Hippocampal formation (tissue), 2 donors: ENCODE measurements at regions not wholly inside any gene's neighbourhood (a gene's known extent, or its start where the extent isn't known, plus 50 kb on each side); places are given as distances from the start of the nearest gene placed in this dataset.

Experiments used
- DNase-seq, 2 donors: peaks; one replicate each; lab custom pipeline; 2025; lab: John Stamatoyannopoulos, UW

GRCh38 chr3:116929505-116930222 lies 220.1 kb downstream of the TUSC7 start:
- no peak for DNase-seq

- DNase-seq = no peak
These were observed 221.2 kb downstream of the TUSC7 start for GRCh38 chr3:116930786-116931185.

GRCh38 chr3:116939091-116939490 lies 229.5 kb downstream of the TUSC7 start:
- DNase-seq = no peak

DNA sequence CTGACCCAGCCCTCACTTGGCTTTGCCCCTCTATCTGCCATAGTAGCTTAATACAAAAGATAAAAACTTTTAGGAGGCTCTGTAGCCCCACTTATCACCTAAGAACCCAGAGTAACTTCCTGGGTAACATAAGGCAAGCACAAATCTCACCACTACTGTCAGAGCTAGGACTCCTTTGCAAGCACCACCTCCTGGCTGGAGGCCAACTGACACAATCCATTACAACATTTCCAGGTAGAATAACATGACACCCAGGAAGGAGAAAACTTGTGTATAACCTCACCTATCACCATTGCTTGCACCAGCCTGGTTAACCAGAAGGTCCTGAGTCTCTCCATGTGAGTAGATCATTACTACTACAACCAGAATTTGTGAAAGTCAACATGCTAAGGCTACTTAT lies 230.0 kb downstream of the TUSC7 start:
- no peak for DNase-seq

- no peak for DNase-seq
These were observed 231.1 kb downstream of the TUSC7 start for GRCh38 chr3:116940719-116941118.

GRCh38 chr3:116946376-116946775 lies 236.8 kb downstream of the TUSC7 start:
- no peak for DNase-seq

DNA sequence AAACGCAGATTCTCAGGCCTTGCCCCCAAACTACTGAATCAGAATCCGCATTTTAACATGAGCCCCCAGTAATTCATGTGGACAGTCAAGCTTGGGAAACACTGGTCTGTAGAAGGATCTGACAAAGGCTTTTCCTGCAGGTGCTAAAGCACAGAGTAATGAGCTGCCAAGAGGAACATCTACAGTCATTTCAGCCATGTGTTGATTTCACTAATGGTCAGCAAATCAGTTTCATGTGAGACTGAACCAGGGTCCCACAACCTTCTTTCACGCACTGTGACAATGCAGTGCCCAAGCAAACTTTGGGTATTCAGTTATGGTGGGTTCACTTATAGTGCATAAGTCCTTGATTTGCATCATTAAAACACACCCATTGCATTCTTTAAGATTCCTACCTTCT lies 237.6 kb downstream of the TUSC7 start:
- DNase-seq = no peak

DNA sequence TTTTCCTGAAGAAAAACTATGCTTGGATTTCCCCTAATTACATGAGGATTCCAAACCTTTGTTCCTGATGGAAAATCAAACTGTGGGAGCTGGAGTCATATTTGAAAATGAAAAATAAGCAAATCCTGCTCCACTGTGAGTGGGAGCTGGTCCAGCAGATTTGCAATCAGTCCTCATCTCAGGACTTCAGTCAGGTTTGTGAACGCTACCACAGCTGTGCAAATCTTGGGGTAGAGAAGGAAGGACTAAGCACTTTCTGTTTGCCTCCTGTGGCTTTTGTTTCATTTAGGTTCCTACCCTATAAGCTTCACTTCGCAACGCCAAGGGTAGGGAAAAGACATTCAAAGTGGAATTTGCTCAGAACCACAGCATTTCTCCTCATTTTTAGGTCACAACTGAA lies 238.2 kb downstream of the TUSC7 start:
- no peak for DNase-seq

- peak in 1 of 2 donors; percentile 11 for DNase-seq
These were observed 240.9 kb downstream of the TUSC7 start for GRCh38 chr3:116950301-116951055.

GRCh38 chr3:116951610-116952009 lies 242.0 kb downstream of the TUSC7 start:
- peak in 1 of 2 donors; percentile 23 for DNase-seq

GRCh38 chr3:116958291-116958690 lies 248.7 kb downstream of the TUSC7 start:
- no peak for DNase-seq

- no peak for DNase-seq
These were observed 251.5 kb downstream of the TUSC7 start for GRCh38 chr3:116961106-116961505.

DNA sequence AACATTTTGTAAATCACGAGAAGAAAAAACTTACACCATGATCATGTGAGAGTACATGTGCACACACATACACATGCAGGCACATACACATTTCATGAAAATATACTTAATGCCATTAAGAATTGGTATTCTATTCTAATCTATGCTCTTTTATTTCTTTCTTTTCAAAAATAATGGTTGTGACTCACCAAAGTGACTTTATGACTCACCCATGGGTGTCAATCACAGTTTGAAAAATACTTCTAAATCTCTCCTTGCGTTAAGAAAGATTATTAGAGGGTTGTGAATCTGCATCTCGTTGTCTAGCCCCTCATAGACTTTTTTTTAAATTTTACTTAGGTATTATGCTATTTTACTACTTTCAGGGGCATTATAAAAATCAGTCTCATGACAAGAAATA lies 254.2 kb downstream of the TUSC7 start:
- no peak for DNase-seq

DNA sequence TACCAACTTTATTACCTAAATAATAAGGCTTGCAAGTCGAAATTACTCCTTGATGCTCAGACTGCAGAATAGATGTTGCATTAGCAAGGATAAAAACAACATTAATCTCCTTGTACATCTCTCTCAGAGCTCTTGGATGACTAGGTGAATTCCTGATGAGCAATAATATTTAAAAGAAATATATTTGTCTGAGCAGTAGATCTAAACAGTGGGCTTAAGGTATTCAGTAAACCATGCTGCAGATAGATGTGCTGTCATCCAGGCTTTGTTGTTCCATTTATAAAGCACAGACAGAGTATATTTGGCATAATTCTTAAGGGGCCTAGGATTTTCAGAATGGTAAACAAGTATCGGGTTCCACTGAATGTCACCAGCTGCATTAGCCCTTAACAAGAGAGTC lies 257.1 kb downstream of the TUSC7 start:
- no peak for DNase-seq

DNA sequence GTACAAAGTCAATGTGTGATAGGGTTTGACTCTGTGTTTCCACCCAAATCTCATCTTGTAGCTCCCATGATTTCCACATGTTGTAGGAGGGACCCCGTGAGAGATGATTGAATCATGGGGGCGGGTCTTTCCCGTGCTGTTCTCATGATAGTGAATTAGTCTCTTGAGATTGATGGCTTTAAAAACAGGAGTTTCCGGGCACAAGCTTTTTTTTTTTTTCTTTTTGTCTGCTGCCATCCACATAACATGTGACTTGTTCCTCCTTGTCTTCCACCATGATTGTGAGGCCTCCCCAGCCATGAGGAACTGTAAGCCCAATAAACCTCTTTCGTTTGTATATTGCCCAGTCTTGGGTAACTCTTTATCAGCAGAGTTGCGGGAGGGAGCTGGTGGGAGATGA lies 259.6 kb downstream of the TUSC7 start:
- DNase-seq = no peak

GRCh38 chr3:116969646-116970045 lies 260.1 kb downstream of the TUSC7 start:
- no peak for DNase-seq

- DNase-seq = no peak
These were observed 262.0 kb downstream of the TUSC7 start for GRCh38 chr3:116971531-116971930.

DNA sequence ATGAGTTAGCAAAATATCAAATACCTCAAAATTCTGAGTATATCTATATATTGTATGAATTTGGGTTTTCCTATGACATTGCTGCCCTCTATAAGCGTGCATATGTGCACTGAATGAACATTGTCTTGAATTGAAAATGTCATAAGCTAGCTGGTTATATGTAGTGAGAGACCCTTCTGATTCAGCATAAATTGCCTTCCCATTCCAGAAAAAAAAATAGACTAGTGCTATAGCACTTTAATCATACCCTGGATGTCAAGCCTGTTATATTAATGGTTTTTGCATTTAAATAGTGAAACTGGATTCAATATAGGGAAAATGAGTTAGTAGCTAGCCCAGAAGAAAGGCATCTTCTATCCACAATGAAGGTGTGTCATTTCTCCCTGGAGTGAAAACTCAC lies 265.1 kb downstream of the TUSC7 start:
- DNase-seq = no peak

DNA sequence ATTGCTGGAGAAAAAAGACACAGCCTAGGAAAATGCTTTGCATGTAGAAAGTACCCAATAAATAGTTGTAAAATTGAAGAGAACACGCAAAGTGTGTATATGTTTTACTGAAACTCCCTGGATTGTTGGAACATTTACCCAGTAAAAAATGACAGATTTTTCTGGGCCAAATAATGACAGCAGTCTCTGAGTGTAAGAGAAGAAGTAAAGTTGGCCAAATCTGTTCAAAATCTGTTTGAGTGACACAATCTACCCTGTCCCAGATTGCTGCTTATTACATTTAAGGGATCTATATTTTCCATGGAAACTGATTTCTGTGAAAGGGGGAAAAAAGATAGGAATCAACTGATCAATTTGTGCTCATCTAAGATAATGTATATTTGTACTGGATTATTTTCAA lies 267.9 kb downstream of the TUSC7 start:
- DNase-seq = no peak

GRCh38 chr3:116980099-116980498 lies 270.5 kb downstream of the TUSC7 start:
- no peak for DNase-seq

DNA sequence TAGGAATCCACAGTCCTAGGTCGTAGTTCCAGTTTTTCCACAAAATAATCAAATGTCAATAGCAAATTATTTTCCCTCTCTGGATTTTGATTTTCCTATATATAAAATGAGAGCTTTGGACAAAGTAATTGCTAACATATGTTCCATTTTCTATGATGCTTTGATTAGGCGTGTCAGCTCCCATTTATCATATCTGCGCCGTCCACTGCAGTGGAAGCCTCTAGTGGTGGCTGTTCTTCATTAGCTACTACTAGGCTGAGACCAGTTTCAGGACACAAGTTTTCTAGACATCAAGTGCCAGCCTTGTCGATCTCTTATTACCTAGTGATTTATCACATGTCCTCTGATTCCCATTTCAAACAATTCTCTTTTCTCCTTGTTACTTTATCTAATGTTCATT lies 271.5 kb downstream of the TUSC7 start:
- DNase-seq = no peak

- DNase-seq = no peak
These were observed 274.7 kb downstream of the TUSC7 start for GRCh38 chr3:116984301-116984700.

DNA sequence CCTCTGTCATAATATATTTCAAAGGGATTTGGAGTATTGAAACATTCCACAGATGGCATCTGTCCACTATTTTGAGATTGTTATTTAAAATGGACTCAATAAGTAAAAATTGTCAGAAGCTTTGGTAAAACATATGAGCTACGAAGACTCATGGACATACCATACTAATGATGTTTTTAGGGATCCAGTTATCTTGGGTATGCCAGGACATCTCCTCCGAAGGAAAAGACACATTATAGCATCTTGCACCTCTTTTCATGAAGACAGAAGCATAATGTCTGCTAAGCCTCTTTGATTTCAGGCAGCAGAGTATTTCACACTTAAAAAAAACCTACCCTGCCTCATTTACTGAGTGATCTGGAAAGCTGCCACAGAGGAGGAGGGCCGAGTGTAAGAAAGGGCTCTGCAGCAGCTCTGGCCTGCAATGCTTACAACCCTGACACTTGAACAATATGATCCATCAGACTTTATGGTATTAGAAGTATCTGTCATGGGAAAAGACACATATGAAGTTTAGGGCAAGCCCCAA lies 284.8 kb downstream of the TUSC7 start:
- no peak for DNase-seq
